ENCODE measurements at regions not wholly inside any gene's neighbourhood (a gene's known extent, or its start where the extent isn't known, plus 50 kb on each side); places are given as distances from the start of the nearest gene placed in this dataset.
"Not testable (repeated sequence)": the region's sequence is repeated elsewhere in the genome, so short reads cannot be mapped to it uniquely, and the experiment has no call there.

GRCh38 chr10:124259139-124259825, 159.4 kb downstream of the OAT start:
- DNase-seq = no peak

GRCh38 chr10:124257781-124258180, 160.9 kb downstream of the OAT start:
- DNase-seq = no peak

GRCh38 chr10:124256151-124256550, 162.6 kb downstream of the OAT start:
- DNase-seq = no peak

GRCh38 chr10:124255556-124255955, 162.2 kb upstream of the CHST15 start:
- DNase-seq = no peak

GRCh38 chr10:124254490-124254889, 161.1 kb upstream of the CHST15 start:
- DNase-seq = no peak

- no peak for DNase-seq
Observed at GRCh38 chr10:124253006-124253405, 159.6 kb upstream of the CHST15 start.

GRCh38 chr10:124252097-124252715, 158.8 kb upstream of the CHST15 start:
- DNase-seq = no peak

- no peak for DNase-seq
Observed at GRCh38 chr10:124251317-124252065, 158.1 kb upstream of the CHST15 start.

- DNase-seq = no peak
Observed at GRCh38 chr10:124250506-124250905, 157.1 kb upstream of the CHST15 start.

GRCh38 chr10:124249812-124250432, 156.5 kb upstream of the CHST15 start:
- no peak for DNase-seq

- DNase-seq = no peak
Observed at GRCh38 chr10:124249196-124249595, 155.8 kb upstream of the CHST15 start.

- no peak for DNase-seq
Observed at GRCh38 chr10:124248056-124249045, 155.0 kb upstream of the CHST15 start.

- no peak for DNase-seq
Observed at GRCh38 chr10:124245806-124246440, 152.5 kb upstream of the CHST15 start.

- no peak for DNase-seq
Observed at GRCh38 chr10:124245191-124245590, 151.8 kb upstream of the CHST15 start.

- DNase-seq = no peak
Observed at GRCh38 chr10:124244256-124244877, 151.0 kb upstream of the CHST15 start.

GRCh38 chr10:124243702-124244121, 150.3 kb upstream of the CHST15 start:
- DNase-seq = no peak

- DNase-seq = no peak
Observed at GRCh38 chr10:124242791-124243190, 149.4 kb upstream of the CHST15 start.

- no peak for DNase-seq
Observed at GRCh38 chr10:124242365-124242764, 149.0 kb upstream of the CHST15 start.

GRCh38 chr10:124241510-124241909, 148.1 kb upstream of the CHST15 start:
- not testable (repeated sequence) for DNase-seq

GRCh38 chr10:124240839-124241291, 147.5 kb upstream of the CHST15 start:
- DNase-seq = no peak

GRCh38 chr10:124239696-124240095, 146.3 kb upstream of the CHST15 start:
- DNase-seq = no peak
